OCI-LY1 (cell line): ENCODE measurements at regions not wholly inside any gene's neighbourhood (a gene's known extent, or its start where the extent isn't known, plus 50 kb on each side); places are given as distances from the start of the nearest gene placed in this dataset.

ENCODE experiments used
- H2AFZ ChIP-seq: fragments of 200-600 bp; sonication (generic), shearing (Covaris generic); 2 replicates; pipeline ENCODE4 v1.6.0; 2014; ENCODE audit warnings: antibody characterized with exemption, mild to moderate bottlenecking, low read length
- H3F3A ChIP-seq: fragments of 200-600 bp; sonication (generic), shearing (Covaris generic); 2 replicates; pipeline ENCODE4 v1.6.0; 2014; ENCODE audit warnings: mild to moderate bottlenecking, antibody characterized with exemption, low read length, moderate library complexity; ENCODE audit not compliant: insufficient read depth
- H3K27ac ChIP-seq: fragments of 200-600 bp; sonication (generic); 2 replicates; pipeline ENCODE4 v1.5.1; 2014; ENCODE audit warnings: low read length, mixed run types, mild to moderate bottlenecking, low read depth; ENCODE audit not compliant: poor library complexity, severe bottlenecking
- H3K27me3 ChIP-seq: fragments of 200-600 bp; sonication (generic); 2 replicates; pipeline ENCODE4 v1.6.0; 2014; ENCODE audit warnings: antibody characterized with exemption, mild to moderate bottlenecking, low read length, moderate library complexity; ENCODE audit not compliant: insufficient read depth
- H3K36me3 ChIP-seq: fragments of 200-600 bp; sonication (generic); 2 replicates; pipeline ENCODE4 v1.6.1; 2014; ENCODE audit warnings: mild to moderate bottlenecking, antibody characterized with exemption, low read length, moderate library complexity, mixed read lengths; ENCODE audit not compliant: insufficient read depth
- H3K4me1 ChIP-seq: fragments of 200-600 bp; sonication (generic); 2 replicates; pipeline ENCODE4 v1.5.1; 2014; ENCODE audit warnings: mild to moderate bottlenecking, low read length, moderate library complexity; ENCODE audit not compliant: insufficient read depth, severe bottlenecking
- H3K4me2 ChIP-seq: fragments of 200-600 bp; sonication (generic), shearing (Covaris generic); 2 replicates; pipeline ENCODE4 v1.6.1; 2014; ENCODE audit warnings: low read length
- H3K4me3 ChIP-seq: fragments of 200-600 bp; sonication (generic); 2 replicates; pipeline ENCODE4 v1.5.1; 2014; ENCODE audit warnings: low read length, low read depth, mild to moderate bottlenecking, mixed read lengths; ENCODE audit not compliant: poor library complexity, severe bottlenecking
- H3K79me2 ChIP-seq: fragments of 200-600 bp; shearing (Covaris generic); 2 replicates; pipeline ENCODE4 v1.6.1; 2016; ENCODE audit warnings: mixed run types, low read length, mixed read lengths; ENCODE audit not compliant: insufficient read depth
- H3K9ac ChIP-seq: fragments of 200-600 bp; sonication (generic), shearing (Covaris generic); 2 replicates; pipeline ENCODE4 v1.6.1; 2014; ENCODE audit warnings: mild to moderate bottlenecking, low read length, mixed read lengths
- H3K9me2 ChIP-seq: fragments of 200-600 bp; sonication (generic), shearing (Covaris generic); 2 replicates; pipeline ENCODE4 v1.6.1; 2014; ENCODE audit warnings: low read depth, mild to moderate bottlenecking, low read length, mixed read lengths
- H3K9me3 ChIP-seq: fragments of 200-600 bp; shearing (Covaris generic); 2 replicates; pipeline ENCODE4 v1.6.1; 2014; ENCODE audit warnings: low read length, mixed read lengths
- H4K20me1 ChIP-seq: fragments of 200-600 bp; sonication (generic), shearing (Covaris generic); 2 replicates; pipeline ENCODE4 v1.6.0; 2016; ENCODE audit warnings: mild to moderate bottlenecking, low read length; ENCODE audit not compliant: insufficient read depth
- CTCF ChIP-seq: fragments of 200-600 bp; sonication (generic), shearing (Covaris generic); IDR thresholded peaks from 2 replicates; pipeline ENCODE4 v1.5.1; 2017; ENCODE audit warnings: mild to moderate bottlenecking, antibody characterized with exemption, low read length, moderate library complexity, mixed read lengths
- EZH2 ChIP-seq: fragments of 200-600 bp; sonication (generic), shearing (Covaris generic); IDR thresholded peaks from 2 replicates; pipeline ENCODE4 v1.8.0; 2017; ENCODE audit warnings: borderline replicate concordance, mixed run types, mild to moderate bottlenecking, antibody characterized with exemption, low read length, moderate library complexity, mixed read lengths

GRCh38 chr1:30466610-30467009 is 256.8 kb downstream of the MATN1 start:
- H3K4me3 ChIP-seq, result no peak overlapping the region
- no peak overlapping the region for H3K4me2 ChIP-seq
- H3K36me3 ChIP-seq, result no peaks in the 10 kb centered on the region
- H3K27me3 ChIP-seq, result no peaks in the 10 kb centered on the region
- no peaks in the 10 kb centered on the region for H3K9me3 ChIP-seq
- H3K9ac ChIP-seq, result no peak overlapping the region
- no peaks in the 10 kb centered on the region for H3F3A ChIP-seq
- TF ChIP-seq CTCF (no peak), EZH2 (no peak)
- no peak overlapping the region for H2AFZ ChIP-seq
- H3K9me2 ChIP-seq, result no peaks in the 10 kb centered on the region
- no peaks in the 10 kb centered on the region for H4K20me1 ChIP-seq
- no peaks in the 10 kb centered on the region for H3K4me1 ChIP-seq
- H3K27ac ChIP-seq, result no peak overlapping the region
- no peaks in the 10 kb centered on the region for H3K79me2 ChIP-seq

DNA sequence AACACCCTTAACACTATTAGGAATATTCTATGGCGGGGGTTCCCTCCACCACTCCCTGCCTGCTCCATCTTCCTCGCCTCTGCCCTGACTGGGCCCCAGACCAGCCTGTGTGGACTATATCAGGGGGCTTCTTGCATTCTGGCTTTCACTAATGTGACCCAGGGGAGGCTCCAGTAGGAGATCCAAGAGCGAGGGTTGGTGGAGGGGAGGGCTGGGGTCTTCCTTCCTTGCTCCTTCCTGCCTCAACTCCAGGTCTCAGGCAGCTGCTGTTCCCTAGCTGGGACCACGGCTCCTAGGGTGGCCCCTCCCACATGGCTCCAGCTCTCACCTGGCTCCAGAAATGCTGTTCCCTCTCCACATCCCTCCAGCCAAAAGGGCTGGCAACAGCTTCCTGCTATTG is 257.4 kb downstream of the MATN1 start:
- Histone ChIP-seq H3K36me3 (no peaks in the 10 kb centered on the region), H3F3A (no peaks in the 10 kb centered on the region), H3K27ac (no peak overlapping the region), H3K4me1 (no peaks in the 10 kb centered on the region), H3K79me2 (no peaks in the 10 kb centered on the region), H3K27me3 (no peaks in the 10 kb centered on the region), H4K20me1 (no peaks in the 10 kb centered on the region), H2AFZ (no peak overlapping the region), H3K9ac (no peak overlapping the region), H3K9me3 (no peaks in the 10 kb centered on the region), H3K4me2 (no peak overlapping the region), H3K4me3 (no peak overlapping the region), H3K9me2 (no peaks in the 10 kb centered on the region)
- TF ChIP-seq EZH2, result no peak
- TF ChIP-seq CTCF, result no peak

GRCh38 chr1:30465096-30465495 is 258.3 kb downstream of the MATN1 start:
- Histone ChIP-seq H3K9me3 (no peaks in the 10 kb centered on the region), H4K20me1 (no peaks in the 10 kb centered on the region), H3K27me3 (no peaks in the 10 kb centered on the region; the same call in 1 of the 2 replicates), H3F3A (no peaks in the 10 kb centered on the region), H3K4me1 (no peaks in the 10 kb centered on the region), H2AFZ (no peak overlapping the region), H3K79me2 (no peaks in the 10 kb centered on the region), H3K36me3 (no peaks in the 10 kb centered on the region), H3K9me2 (no peaks in the 10 kb centered on the region), H3K9ac (no peak overlapping the region), H3K4me2 (no peak overlapping the region), H3K27ac (no peak overlapping the region), H3K4me3 (no peak overlapping the region)
- TF ChIP-seq EZH2, result no peak
- no peak for TF ChIP-seq CTCF
